ENCODE measurements at regions not wholly inside any gene's neighbourhood (a gene's known extent, or its start where the extent isn't known, plus 50 kb on each side); places are given as distances from the start of the nearest gene placed in this dataset.
A peak's percentile ranks its signal among the peaks of the same experiment; 100 is the strongest.
"Not testable (repeated sequence)": the region's sequence is repeated elsewhere in the genome, so short reads cannot be mapped to it uniquely, and the experiment has no call there.

- not testable (repeated sequence) for H3K27me3 ChIP-seq (ENCODE audit: insufficient read depth, low read depth, severe bottlenecking); H3K4me3 ChIP-seq (ENCODE audit: low read depth, low read length); DNase-seq; H3K36me3 ChIP-seq; H3K27ac ChIP-seq; H3K9me3 ChIP-seq (ENCODE audit: severe bottlenecking)
Observed at GRCh38 chrX:132302687-132303086, 83.4 kb upstream of the RAP2C start.

- no peak for TF ChIP-seq CTCF (IDR thresholded peaks at IDR 0.05; ENCODE audit: low read depth, low read length)
Observed at GRCh38 chrX:132294776-132295495, 75.7 kb upstream of the RAP2C start.

GRCh38 chrX:132294192-132294591 is 74.9 kb upstream of the RAP2C start:
- no peak for TF ChIP-seq CTCF (IDR thresholded peaks at IDR 0.05; ENCODE audit: low read depth, low read length)
- peaks cover 2% of the 10 kb centered on the region for H3K27me3 ChIP-seq (ENCODE audit: insufficient read depth, low read depth, severe bottlenecking)
- no peaks in the 10 kb centered on the region for H3K36me3 ChIP-seq
- no peak for DNase-seq
- no peak overlapping the region for H3K4me3 ChIP-seq (ENCODE audit: low read depth, low read length)
- no peak overlapping the region for H3K27ac ChIP-seq
- H3K9me3 ChIP-seq (ENCODE audit: severe bottlenecking): no peaks in the 10 kb centered on the region

More at GRCh38 chrX:132294776-132295495, 75.7 kb upstream of the RAP2C start:
- no peaks in the 10 kb centered on the region for H3K36me3 ChIP-seq
- H3K27ac ChIP-seq: no peak overlapping the region
- H3K27me3 ChIP-seq (ENCODE audit: insufficient read depth, low read depth, severe bottlenecking): peaks cover 2% of the 10 kb centered on the region
- DNase-seq: no peak
- H3K4me3 ChIP-seq (ENCODE audit: low read depth, low read length): no peak overlapping the region
- H3K9me3 ChIP-seq (ENCODE audit: severe bottlenecking): no peaks in the 10 kb centered on the region

GRCh38 chrX:132292793-132293192 is 73.5 kb upstream of the RAP2C start:
- Histone ChIP-seq H3K36me3 (no peaks in the 10 kb centered on the region), H3K9me3 (ENCODE audit: severe bottlenecking) (no peaks in the 10 kb centered on the region), H3K27me3 (ENCODE audit: insufficient read depth, low read depth, severe bottlenecking) (peaks cover 2% of the 10 kb centered on the region), H3K27ac (no peak overlapping the region), H3K4me3 (ENCODE audit: low read depth, low read length) (no peak overlapping the region)
- peak; percentile 54; the same call in 1 of the 2 replicates for TF ChIP-seq CTCF (IDR thresholded peaks at IDR 0.05; ENCODE audit: low read depth, low read length)
- peak; percentile 32 for DNase-seq

- Histone ChIP-seq H3K36me3 (no peaks in the 10 kb centered on the region), H3K9me3 (ENCODE audit: severe bottlenecking) (no peaks in the 10 kb centered on the region), H3K4me3 (ENCODE audit: low read depth, low read length) (no peak overlapping the region), H3K27ac (no peak overlapping the region), H3K27me3 (ENCODE audit: insufficient read depth, low read depth, severe bottlenecking) (no peaks in the 10 kb centered on the region)
- no peak for TF ChIP-seq CTCF (IDR thresholded peaks at IDR 0.05; ENCODE audit: low read depth, low read length)
- no peak for DNase-seq
Observed at GRCh38 chrX:132277953-132278614, 58.8 kb upstream of the RAP2C start.

GRCh38 chrX:132272826-132273225 is 53.6 kb upstream of the RAP2C start:
- DNase-seq: no peak
- Histone ChIP-seq H3K27ac (no peak overlapping the region), H3K27me3 (ENCODE audit: insufficient read depth, low read depth, severe bottlenecking) (no peaks in the 10 kb centered on the region), H3K36me3 (no peaks in the 10 kb centered on the region), H3K4me3 (ENCODE audit: low read depth, low read length) (no peak overlapping the region), H3K9me3 (ENCODE audit: severe bottlenecking) (no peaks in the 10 kb centered on the region)
- TF ChIP-seq CTCF (IDR thresholded peaks at IDR 0.05; ENCODE audit: low read depth, low read length): no peak

Measured in WERI-Rb-1 (cell line).